HG02571 (cell line): ENCODE measurements at regions not wholly inside any gene's neighbourhood (a gene's known extent, or its start where the extent isn't known, plus 50 kb on each side); places are given as distances from the start of the nearest gene placed in this dataset.
"Not testable (repeated sequence)": the region's sequence is repeated elsewhere in the genome, so short reads cannot be mapped to it uniquely, and the experiment has no call there.

ENCODE experiments used
- ATAC-seq: cut with Tn5 transposase; IDR thresholded peaks from one replicate; pipeline ENCODE4 v1.9.1; 2021; ENCODE audit warnings: mild to moderate bottlenecking, moderate library complexity; ENCODE audit not compliant: unreplicated experiment

- ATAC-seq: no peak
These were observed 246.3 kb upstream of the RREB1 start for GRCh38 chr6:6861351-6861894.

- no peak for ATAC-seq
These were observed 245.8 kb upstream of the RREB1 start for GRCh38 chr6:6861995-6862394.

GRCh38 chr6:6863970-6864639, 243.7 kb upstream of the RREB1 start:
- ATAC-seq: no peak

- no peak for ATAC-seq
These were observed 242.2 kb upstream of the RREB1 start for GRCh38 chr6:6865611-6866010.

- no peak for ATAC-seq
These were observed 240.9 kb upstream of the RREB1 start for GRCh38 chr6:6866656-6867403.

- ATAC-seq: no peak
These were observed 240.4 kb upstream of the RREB1 start for GRCh38 chr6:6867404-6867799.

GRCh38 chr6:6869094-6869493, 238.7 kb upstream of the RREB1 start:
- no peak for ATAC-seq

GRCh38 chr6:6870921-6871320, 236.8 kb upstream of the RREB1 start:
- no peak for ATAC-seq

GRCh38 chr6:6872459-6873344, 235.1 kb upstream of the RREB1 start:
- no peak for ATAC-seq

- no peak for ATAC-seq
These were observed 234.0 kb upstream of the RREB1 start for GRCh38 chr6:6873778-6874177.

GRCh38 chr6:6875818-6876470, 231.8 kb upstream of the RREB1 start:
- no peak for ATAC-seq

GRCh38 chr6:6877792-6878191, 230.0 kb upstream of the RREB1 start:
- ATAC-seq: not testable (repeated sequence)

GRCh38 chr6:6878887-6879585, 228.7 kb upstream of the RREB1 start:
- no peak for ATAC-seq

- not testable (repeated sequence) for ATAC-seq
These were observed 228.2 kb upstream of the RREB1 start for GRCh38 chr6:6879586-6879974.

GRCh38 chr6:6880745-6881437, 226.9 kb upstream of the RREB1 start:
- ATAC-seq: no peak

GRCh38 chr6:6881438-6882225, 226.1 kb upstream of the RREB1 start:
- ATAC-seq: no peak

- no peak for ATAC-seq
These were observed 225.2 kb upstream of the RREB1 start for GRCh38 chr6:6882592-6882991.

GRCh38 chr6:6883011-6883410, 224.8 kb upstream of the RREB1 start:
- no peak for ATAC-seq

- no peak for ATAC-seq
These were observed 223.6 kb upstream of the RREB1 start for GRCh38 chr6:6884193-6884627.
